NCI-H2107 treated with DMSO at 0.1 percent for 48 hours (cell line): ENCODE measurements at regions not wholly inside any gene's neighbourhood (a gene's known extent, or its start where the extent isn't known, plus 50 kb on each side); places are given as distances from the start of the nearest gene placed in this dataset.

Experiments
- DNase-seq: peaks from one replicate; lab custom pipeline; 2025; ENCODE audit not compliant: unreplicated experiment; lab: John Stamatoyannopoulos, UW

GRCh38 chr11:71311928-71312510 is 59.6 kb upstream of the SHANK2 start:
- no peak for DNase-seq

DNA sequence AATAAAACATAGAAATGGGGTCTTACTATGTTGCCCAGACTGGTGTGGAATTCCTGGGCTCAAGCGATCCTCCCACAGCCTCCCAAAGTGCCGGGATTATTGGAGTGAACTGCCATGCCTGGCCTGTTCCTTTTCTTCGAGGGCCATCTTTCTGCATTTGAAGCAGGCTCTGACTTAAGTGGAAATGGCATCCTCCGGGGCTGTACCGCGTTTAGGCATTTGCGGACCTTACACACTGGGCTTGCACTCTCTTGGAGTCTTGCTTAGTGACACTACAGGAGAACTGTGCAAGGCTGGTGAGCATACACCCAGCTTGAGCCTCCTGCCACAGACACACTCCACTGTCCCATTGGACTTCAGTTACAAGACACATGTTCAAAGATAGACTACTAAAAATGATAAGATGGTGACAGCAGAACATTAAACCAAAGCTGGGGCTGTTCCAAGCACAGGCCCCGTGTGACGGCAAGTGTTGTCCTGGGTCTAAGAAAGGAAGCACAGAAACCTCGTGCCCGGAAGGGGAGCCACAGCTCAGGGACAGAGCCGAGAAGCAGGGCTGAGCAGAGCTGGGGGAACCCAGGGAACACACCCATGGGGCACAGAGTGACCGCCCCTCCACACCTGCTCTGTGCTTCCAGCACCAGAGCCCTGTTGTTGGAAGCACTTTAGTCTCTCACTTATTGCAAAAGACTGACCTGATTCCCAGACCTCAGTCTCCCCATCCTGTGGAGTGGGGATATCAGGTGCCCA is 59.0 kb upstream of the SHANK2 start:
- DNase-seq: no peak

DNA sequence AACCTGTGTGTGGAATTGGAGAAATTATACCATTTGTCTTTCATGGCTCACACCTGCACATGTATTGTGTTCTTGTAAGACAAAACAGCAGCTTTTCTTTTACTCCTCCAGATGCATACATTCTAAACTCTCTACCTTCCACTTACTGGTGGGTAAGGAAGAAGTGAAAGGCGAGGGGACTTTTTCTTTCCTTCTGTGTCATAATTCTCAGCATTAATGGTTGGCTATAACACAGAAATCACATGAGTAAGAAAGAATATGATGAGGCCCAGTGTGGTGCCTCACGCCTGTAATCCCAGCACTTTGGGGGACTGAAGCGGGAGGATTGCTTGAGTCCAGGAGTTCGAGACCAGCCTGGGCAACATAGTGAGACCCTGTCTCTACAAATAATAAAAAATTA is 57.8 kb upstream of the SHANK2 start:
- no peak for DNase-seq

GRCh38 chr11:71309611-71310010 is 57.2 kb upstream of the SHANK2 start:
- no peak for DNase-seq

DNA sequence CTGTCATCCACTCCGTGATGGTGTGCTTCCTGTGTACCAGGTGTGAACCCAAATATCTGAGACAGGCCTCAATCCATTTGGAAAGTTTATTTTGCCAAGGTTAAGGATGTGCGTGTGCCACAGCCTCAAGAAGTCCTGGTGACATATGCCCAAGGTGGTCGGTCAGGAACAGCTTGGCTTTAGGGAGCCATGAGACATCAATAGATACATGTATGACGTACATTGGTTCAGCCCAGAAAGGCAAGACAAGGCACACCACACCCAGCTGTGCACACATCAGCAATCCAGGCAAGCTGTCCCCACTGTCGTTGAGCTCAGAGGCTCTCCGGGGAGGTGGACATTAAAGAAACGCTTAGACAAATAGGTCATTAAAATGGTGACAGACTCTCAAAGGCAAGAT is 56.8 kb upstream of the SHANK2 start:
- DNase-seq: no peak

DNA sequence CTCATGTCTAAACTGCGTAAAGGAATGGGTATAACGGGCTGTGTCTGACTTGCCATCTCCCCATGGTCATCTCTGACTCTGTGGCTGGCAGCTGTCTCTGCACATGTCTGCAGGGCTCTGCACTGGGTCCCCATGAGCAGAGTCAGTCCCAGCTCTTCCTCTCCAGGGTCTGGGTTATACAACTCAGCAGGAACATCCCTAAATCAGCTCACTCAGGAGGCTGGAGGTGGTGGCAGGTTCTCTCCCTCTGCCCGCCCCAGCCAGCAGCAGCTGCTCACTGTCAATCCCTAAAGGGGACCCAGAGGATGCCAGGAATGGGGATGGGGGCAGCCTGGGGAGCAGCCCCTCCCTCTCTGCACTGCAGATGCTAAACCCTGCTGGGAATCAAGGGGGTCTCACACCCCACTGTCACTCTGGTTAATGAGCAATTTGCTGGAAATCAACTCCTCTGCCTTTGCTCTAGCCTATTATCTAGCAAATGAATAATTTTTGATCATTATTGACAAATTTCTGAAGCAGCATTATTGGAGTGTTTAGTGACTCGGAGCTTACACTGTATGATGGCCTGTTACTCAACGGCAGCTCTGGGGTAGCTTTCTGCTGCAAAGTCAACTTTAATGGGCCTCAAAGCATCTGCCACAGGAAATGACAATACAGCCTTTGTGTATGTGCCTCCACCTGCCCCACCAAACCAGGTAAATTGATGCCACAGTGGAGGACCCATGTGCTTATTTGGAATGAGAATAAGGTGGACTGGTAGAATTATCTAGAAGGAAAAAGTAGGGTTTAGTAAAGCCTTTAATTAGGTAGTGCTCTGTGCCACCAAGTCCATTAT is 55.7 kb upstream of the SHANK2 start:
- no peak for DNase-seq

- DNase-seq: no peak
Observed at GRCh38 chr11:71305451-71306125, 53.2 kb upstream of the SHANK2 start.

DNA sequence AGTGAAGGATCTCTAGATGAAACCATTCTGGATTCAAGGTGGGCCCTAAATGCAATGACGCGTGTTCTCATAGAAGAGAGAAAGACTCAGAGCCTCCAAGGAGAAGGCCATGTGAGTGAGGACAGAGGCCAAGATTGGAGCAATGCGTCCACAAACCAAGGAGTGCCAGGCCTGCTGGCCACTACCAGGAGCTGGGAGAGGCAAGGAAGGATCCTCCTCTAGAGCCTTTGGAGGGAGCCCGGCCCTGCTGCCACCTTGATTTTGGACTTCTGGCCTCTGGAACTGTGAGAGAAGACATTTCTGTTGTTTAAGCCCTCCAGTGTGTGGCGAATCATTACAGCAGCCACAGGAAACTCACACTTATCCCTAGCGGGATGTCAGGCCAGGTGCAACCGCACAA is 52.7 kb upstream of the SHANK2 start:
- DNase-seq: no peak

- no peak for DNase-seq
Observed at GRCh38 chr11:71304491-71304890, 52.1 kb upstream of the SHANK2 start.

- no peak for DNase-seq
Observed at GRCh38 chr11:71304045-71304444, 51.7 kb upstream of the SHANK2 start.

- no peak for DNase-seq
Observed at GRCh38 chr11:71302911-71303310, 50.5 kb upstream of the SHANK2 start.

GRCh38 chr11:71302534-71302909 is 50.1 kb upstream of the SHANK2 start:
- DNase-seq: no peak
